HUES48 (cell line): ENCODE measurements at regions not wholly inside any gene's neighbourhood (a gene's known extent, or its start where the extent isn't known, plus 50 kb on each side); places are given as distances from the start of the nearest gene placed in this dataset.

Experiments used
- H3K27ac ChIP-seq: one replicate; pipeline ENCODE4 v1.7.0; 2013; ENCODE audit warnings: low read depth, low read length, inconsistent platforms
- H3K27me3 ChIP-seq: 2 replicates; pipeline ENCODE4 v1.6.1; 2013; ENCODE audit warnings: mild to moderate bottlenecking, low read length; ENCODE audit not compliant: control insufficient read depth, insufficient read depth
- H3K36me3 ChIP-seq: 2 replicates; pipeline ENCODE4 v1.6.1; 2013; ENCODE audit warnings: low read length; ENCODE audit not compliant: control insufficient read depth, insufficient read depth
- H3K4me1 ChIP-seq: 2 replicates; pipeline ENCODE4 v1.6.1; 2013; ENCODE audit warnings: mild to moderate bottlenecking, low read length; ENCODE audit not compliant: control insufficient read depth, insufficient read depth
- H3K4me3 ChIP-seq: 2 replicates; pipeline ENCODE4 v1.5.1; 2013; ENCODE audit warnings: mild to moderate bottlenecking, low read depth, low read length
- H3K9ac ChIP-seq: 2 replicates; pipeline ENCODE4 v1.6.1; 2013; ENCODE audit warnings: mild to moderate bottlenecking, low read depth, low read length, moderate library complexity
- H3K9me3 ChIP-seq: 2 replicates; pipeline ENCODE4 v1.6.1; 2013; ENCODE audit warnings: low read length; ENCODE audit not compliant: control insufficient read depth, insufficient read depth

DNA sequence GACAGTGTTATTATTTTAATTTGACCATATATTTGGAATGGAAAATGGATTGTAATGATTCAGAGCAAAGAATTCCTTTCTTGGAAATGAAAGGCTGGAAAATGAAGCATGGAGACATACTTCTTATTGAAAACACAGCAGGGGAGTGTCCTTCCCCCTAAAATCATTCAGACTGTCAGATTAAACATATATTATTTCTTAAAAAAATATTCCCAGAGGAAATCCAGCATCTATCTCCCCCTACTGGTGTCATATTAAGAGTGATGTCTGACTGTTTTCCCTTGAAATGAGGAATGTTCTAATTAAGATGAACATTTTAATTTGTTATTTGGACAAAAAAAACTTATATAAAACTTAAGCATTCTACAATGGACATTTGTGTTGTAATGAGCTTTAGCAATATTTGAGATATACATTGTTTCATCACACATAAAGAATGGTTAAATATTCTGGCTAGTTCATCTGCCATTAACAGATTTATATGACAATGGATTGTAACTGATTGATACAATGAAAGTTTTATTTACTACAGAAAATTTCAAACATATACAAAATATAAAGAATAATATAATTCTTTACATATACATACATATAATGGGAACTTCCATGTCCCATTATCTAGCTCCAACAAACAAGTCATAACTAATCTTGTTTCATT, 264.6 kb downstream of the SPRY1 start:
- H3K27me3 ChIP-seq, result no peaks in the 10 kb centered on the region
- H3K9ac ChIP-seq, result no peak overlapping the region
- H3K27ac ChIP-seq, result no peak overlapping the region
- peaks cover 7% of the 10 kb centered on the region for H3K9me3 ChIP-seq
- H3K36me3 ChIP-seq, result no peaks in the 10 kb centered on the region
- H3K4me1 ChIP-seq, result no peaks in the 10 kb centered on the region
- no peak overlapping the region for H3K4me3 ChIP-seq

DNA sequence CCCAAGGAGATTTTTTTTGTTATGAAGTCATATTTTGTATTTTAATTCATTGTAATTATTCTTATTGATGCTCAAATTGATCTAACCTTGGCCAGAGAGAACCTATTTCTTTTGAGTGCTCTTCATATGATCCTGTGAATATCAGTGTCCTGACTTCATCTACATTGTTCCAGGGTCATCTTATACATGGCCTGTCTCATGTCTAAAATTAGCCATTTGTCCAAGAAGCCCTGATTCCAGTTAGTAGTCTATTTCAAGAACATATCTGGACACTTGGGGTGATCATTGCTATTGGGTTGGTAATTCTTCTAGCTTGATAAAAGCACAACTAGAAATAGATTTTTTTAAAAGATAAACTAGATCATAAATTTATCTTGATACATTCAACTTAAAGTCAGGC, 266.2 kb downstream of the SPRY1 start:
- Histone ChIP-seq H3K4me3 (no peak overlapping the region), H3K27me3 (no peaks in the 10 kb centered on the region), H3K36me3 (no peaks in the 10 kb centered on the region), H3K9ac (no peak overlapping the region), H3K9me3 (no peaks in the 10 kb centered on the region; the same call in 1 of the 2 replicates), H3K27ac (no peak overlapping the region), H3K4me1 (no peaks in the 10 kb centered on the region)

DNA sequence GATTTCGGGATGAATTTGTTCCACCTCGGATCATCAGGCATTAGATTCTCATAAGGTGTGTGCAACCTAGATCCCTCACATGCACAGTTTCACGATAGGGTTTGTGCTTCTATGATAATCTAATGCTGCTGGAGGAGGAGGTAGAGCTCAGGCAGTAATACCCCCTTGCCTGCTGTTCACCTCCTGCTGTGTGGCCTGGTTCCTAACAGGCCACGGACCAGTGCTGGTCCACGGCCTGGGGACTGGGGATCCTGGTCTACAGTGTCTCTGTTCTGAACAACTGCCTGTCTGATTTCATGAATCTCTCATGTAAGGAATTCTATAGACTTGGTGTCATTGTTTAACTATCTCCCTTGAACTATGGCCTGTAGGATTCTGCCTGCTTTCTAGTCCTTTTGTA, 269.9 kb downstream of the SPRY1 start:
- Histone ChIP-seq H3K4me1 (no peaks in the 10 kb centered on the region), H3K9me3 (no peaks in the 10 kb centered on the region), H3K4me3 (no peak overlapping the region), H3K27me3 (no peaks in the 10 kb centered on the region), H3K36me3 (no peaks in the 10 kb centered on the region), H3K9ac (no peak overlapping the region), H3K27ac (no peak overlapping the region)

GRCh38 chr4:123667496-123667895, 270.9 kb downstream of the SPRY1 start:
- H3K27me3 ChIP-seq, result no peaks in the 10 kb centered on the region
- H3K9me3 ChIP-seq, result no peaks in the 10 kb centered on the region

GRCh38 chr4:123667991-123668390, 271.4 kb downstream of the SPRY1 start:
- H3K36me3 ChIP-seq, result no peaks in the 10 kb centered on the region
- H3K4me3 ChIP-seq, result no peak overlapping the region
- H3K27ac ChIP-seq, result no peak overlapping the region
- H3K4me1 ChIP-seq, result no peaks in the 10 kb centered on the region
- no peak overlapping the region for H3K9ac ChIP-seq
- no peaks in the 10 kb centered on the region for H3K9me3 ChIP-seq
- no peaks in the 10 kb centered on the region for H3K27me3 ChIP-seq

More at GRCh38 chr4:123667496-123667895, 270.9 kb downstream of the SPRY1 start:
- Histone ChIP-seq H3K36me3 (no peaks in the 10 kb centered on the region), H3K9ac (no peak overlapping the region), H3K4me3 (no peak overlapping the region), H3K27ac (no peak overlapping the region), H3K4me1 (no peaks in the 10 kb centered on the region)

DNA sequence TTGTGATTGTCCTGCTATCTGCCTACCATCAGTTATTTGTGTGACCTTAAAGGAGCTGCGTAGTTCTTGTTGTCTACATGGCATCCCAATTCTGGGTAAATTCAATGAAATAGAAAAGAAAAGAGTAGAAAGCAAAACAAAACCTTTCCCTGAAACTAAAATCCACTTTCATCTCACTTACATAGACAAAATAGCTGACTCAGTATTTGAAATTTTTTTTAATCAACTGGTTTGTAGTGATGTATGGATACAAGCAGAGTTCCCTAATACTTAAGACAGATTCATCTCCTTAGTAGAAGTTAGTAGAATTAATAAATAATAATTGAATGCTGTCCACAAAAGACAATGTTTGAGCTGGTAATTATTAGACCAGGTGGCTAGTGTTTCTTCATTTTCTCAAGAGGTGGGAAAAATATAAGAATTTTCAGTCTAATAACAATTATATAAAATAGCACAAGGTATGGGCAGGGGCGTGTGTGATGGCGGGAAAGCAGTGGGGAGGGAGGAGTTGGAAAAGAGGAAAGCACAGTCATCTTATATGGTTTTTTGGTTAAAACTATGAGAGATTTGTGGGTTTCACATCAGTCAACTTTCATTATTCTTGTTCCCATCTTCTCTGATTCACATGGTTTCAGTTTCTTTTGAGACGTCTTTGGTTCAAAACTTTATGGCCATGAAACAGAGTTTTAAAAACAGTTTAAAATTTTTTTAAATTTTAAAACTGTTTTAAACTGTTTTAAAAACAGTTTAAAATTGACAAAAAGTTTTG, 275.2 kb downstream of the SPRY1 start:
- no peak overlapping the region for H3K27ac ChIP-seq
- no peaks in the 10 kb centered on the region for H3K9me3 ChIP-seq
- H3K36me3 ChIP-seq, result no peaks in the 10 kb centered on the region
- H3K4me1 ChIP-seq, result peaks cover 5% of the 10 kb centered on the region; the same call in 1 of the 2 replicates
- no peak overlapping the region for H3K4me3 ChIP-seq
- H3K9ac ChIP-seq, result no peak overlapping the region
- no peaks in the 10 kb centered on the region for H3K27me3 ChIP-seq

GRCh38 chr4:123672987-123673386, 276.4 kb downstream of the SPRY1 start:
- no peaks in the 10 kb centered on the region for H3K27me3 ChIP-seq

GRCh38 chr4:123673971-123674370, 277.4 kb downstream of the SPRY1 start:
- H3K27ac ChIP-seq, result no peak overlapping the region
- peaks cover 13% of the 10 kb centered on the region; the same call in 1 of the 2 replicates for H3K4me1 ChIP-seq
- no peaks in the 10 kb centered on the region for H3K27me3 ChIP-seq

More at GRCh38 chr4:123672987-123673386, 276.4 kb downstream of the SPRY1 start:
- H3K9me3 ChIP-seq, result no peaks in the 10 kb centered on the region
- H3K27ac ChIP-seq, result no peak overlapping the region
- H3K36me3 ChIP-seq, result no peaks in the 10 kb centered on the region
- no peak overlapping the region for H3K4me3 ChIP-seq
- H3K4me1 ChIP-seq, result peaks cover 13% of the 10 kb centered on the region; the same call in 1 of the 2 replicates
- no peak overlapping the region for H3K9ac ChIP-seq

GRCh38 chr4:123674762-123675465, 278.3 kb downstream of the SPRY1 start:
- peaks cover 13% of the 10 kb centered on the region; the same call in 1 of the 2 replicates for H3K4me1 ChIP-seq
- no peak overlapping the region for H3K27ac ChIP-seq
- no peak overlapping the region for H3K9ac ChIP-seq
- no peaks in the 10 kb centered on the region for H3K9me3 ChIP-seq
- no peak overlapping the region for H3K4me3 ChIP-seq
- H3K27me3 ChIP-seq, result no peaks in the 10 kb centered on the region
- no peaks in the 10 kb centered on the region for H3K36me3 ChIP-seq

More at GRCh38 chr4:123673971-123674370, 277.4 kb downstream of the SPRY1 start:
- no peak overlapping the region for H3K9ac ChIP-seq
- no peaks in the 10 kb centered on the region for H3K36me3 ChIP-seq
- no peaks in the 10 kb centered on the region for H3K9me3 ChIP-seq
- H3K4me3 ChIP-seq, result no peak overlapping the region

DNA sequence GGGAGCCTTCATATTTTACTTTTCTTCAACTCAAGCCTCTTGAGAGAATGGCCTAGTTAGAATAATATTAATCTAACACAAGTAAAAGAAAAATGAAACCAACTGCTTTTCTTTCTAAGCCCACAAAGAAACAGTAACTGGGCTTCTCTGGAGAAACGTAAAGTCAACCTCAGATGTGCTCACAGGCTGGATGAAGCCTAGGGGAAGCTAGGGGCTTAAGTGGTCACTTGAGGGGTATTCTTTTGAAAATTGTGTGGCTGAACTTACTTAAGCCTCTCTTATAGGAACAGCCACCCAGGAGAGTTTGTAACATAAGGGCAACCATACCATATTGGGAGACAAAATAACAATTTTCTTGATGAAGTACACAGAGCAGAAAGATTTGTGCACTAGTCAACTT, 279.0 kb downstream of the SPRY1 start:
- H3K4me1 ChIP-seq, result peaks cover 13% of the 10 kb centered on the region; the same call in 1 of the 2 replicates
- H3K27ac ChIP-seq, result no peak overlapping the region
- H3K9ac ChIP-seq, result no peak overlapping the region
- H3K27me3 ChIP-seq, result no peaks in the 10 kb centered on the region
- H3K36me3 ChIP-seq, result no peaks in the 10 kb centered on the region
- H3K9me3 ChIP-seq, result no peaks in the 10 kb centered on the region
- H3K4me3 ChIP-seq, result no peak overlapping the region
